BLaER1 treated with 17β-estradiol and CSF1 and Interleukin-3, amounts not matched to agents 10 nM and 100 nM (cell line): ENCODE measurements at regions not wholly inside any gene's neighbourhood (a gene's known extent, or its start where the extent isn't known, plus 50 kb on each side); places are given as distances from the start of the nearest gene placed in this dataset.
"Not testable (repeated sequence)": the region's sequence is repeated elsewhere in the genome, so short reads cannot be mapped to it uniquely, and the experiment has no call there.

Source experiments
- H3K27ac ChIP-seq, 11 experiments: shearing (Covaris generic); formaldehyde crosslinking; 2 replicates each; pipeline ENCODE4 v1.8.1; 2022
- H3K27me3 ChIP-seq, 11 experiments: shearing (Covaris generic); formaldehyde crosslinking; 2 replicates each; pipeline ENCODE4 v1.8.1; 2022
- H3K36me3 ChIP-seq, 11 experiments: shearing (Covaris generic); formaldehyde crosslinking; 2 replicates each; pipeline ENCODE4 v1.8.1; 2022
- H3K4me1 ChIP-seq, 10 experiments: shearing (Covaris generic); formaldehyde crosslinking; 2 replicates each; pipeline ENCODE4 v1.8.1; 2022
- H3K4me2 ChIP-seq, 11 experiments: shearing (Covaris generic); formaldehyde crosslinking; 2 replicates each; pipeline ENCODE4 v1.8.1; 2022
- H3K4me3 ChIP-seq, 10 experiments: shearing (Covaris generic); formaldehyde crosslinking; 2 replicates each; pipeline ENCODE4 v1.8.1; 2022
- H3K9ac ChIP-seq, 11 experiments: shearing (Covaris generic); formaldehyde crosslinking; 2 replicates each; pipeline ENCODE4 v1.8.1; 2022
- H3K9me3 ChIP-seq, 11 experiments: shearing (Covaris generic); formaldehyde crosslinking; replicated peaks in 1 of 11; 2 replicates each; pipeline ENCODE4 v1.8.1; 2022
- H4K20me1 ChIP-seq, 11 experiments: shearing (Covaris generic); formaldehyde crosslinking; 2 replicates each; pipeline ENCODE4 v1.8.1; 2022
- Cebpa-rat ChIP-seq, 11 experiments: shearing (Covaris generic); IDR thresholded peaks; 2 replicates each; pipeline ENCODE4 v1.8.1; 2022

DNA sequence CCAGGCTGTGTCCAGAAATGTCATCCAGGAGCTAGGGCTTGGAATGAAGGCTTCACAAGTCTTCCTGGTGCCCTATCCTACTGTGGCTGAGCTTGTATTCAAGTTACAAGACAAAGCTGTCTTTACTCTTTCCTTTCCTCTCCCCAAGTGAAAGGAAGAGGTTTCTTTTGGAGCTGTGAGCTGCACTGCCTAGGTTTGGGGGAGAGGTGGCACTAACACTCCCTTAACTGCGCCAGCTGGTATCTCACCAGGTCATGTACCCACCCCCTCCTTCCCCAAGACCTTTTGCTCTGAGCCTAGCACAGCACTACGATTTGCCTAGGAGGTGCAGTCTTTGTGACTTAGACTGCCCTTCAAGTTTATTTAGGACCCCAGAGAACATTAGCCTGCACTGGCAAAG is 2053.6 kb upstream of the PRR20A start:
- H4K20me1 ChIP-seq = no peaks in the 10 kb centered on the region
- no peaks in the 10 kb centered on the region for H3K27me3 ChIP-seq
- H3K36me3 ChIP-seq = no peaks in the 10 kb centered on the region
- peaks cover 0 to 2% (median 0%) of the 10 kb centered on the region in 10 experiments; a peak in 2 of 20 replicates for H3K4me1 ChIP-seq
- no peaks in the 10 kb centered on the region for H3K9me3 ChIP-seq
- no peak overlapping the region for H3K9ac ChIP-seq
- no peak overlapping the region for H3K4me3 ChIP-seq
- no peak overlapping the region for H3K27ac ChIP-seq
- TF ChIP-seq Cebpa-rat (IDR thresholded peaks at IDR 0.05) = no peak
- no peak overlapping the region for H3K4me2 ChIP-seq

DNA sequence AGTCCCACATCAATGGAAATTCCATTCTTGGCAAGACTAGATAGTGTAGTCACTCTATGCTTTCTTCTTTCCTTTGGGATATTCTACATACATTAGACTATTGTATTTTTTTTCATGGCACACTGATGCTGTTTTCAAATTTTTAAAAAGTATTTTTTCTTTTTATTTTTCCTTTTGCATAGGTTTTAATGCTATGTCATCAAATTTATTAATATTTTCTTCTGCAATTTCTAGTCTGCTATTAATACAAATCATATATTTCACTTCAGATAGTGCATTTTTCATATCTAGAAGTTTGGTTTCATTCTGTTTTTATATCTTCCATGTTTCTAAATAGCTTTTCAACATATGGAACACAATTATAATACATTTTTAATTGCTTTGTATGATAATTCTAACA is 2050.1 kb upstream of the PRR20A start:
- H3K27me3 ChIP-seq = no peaks in the 10 kb centered on the region
- H3K36me3 ChIP-seq = no peaks in the 10 kb centered on the region
- H3K27ac ChIP-seq = no peak overlapping the region
- TF ChIP-seq Cebpa-rat (IDR thresholded peaks at IDR 0.05) = no peak
- H4K20me1 ChIP-seq = no peaks in the 10 kb centered on the region
- H3K4me1 ChIP-seq = no peaks in the 10 kb centered on the region
- H3K9ac ChIP-seq = no peak overlapping the region
- H3K4me3 ChIP-seq = no peak overlapping the region
- no peaks in the 10 kb centered on the region for H3K9me3 ChIP-seq
- H3K4me2 ChIP-seq = no peak overlapping the region

DNA sequence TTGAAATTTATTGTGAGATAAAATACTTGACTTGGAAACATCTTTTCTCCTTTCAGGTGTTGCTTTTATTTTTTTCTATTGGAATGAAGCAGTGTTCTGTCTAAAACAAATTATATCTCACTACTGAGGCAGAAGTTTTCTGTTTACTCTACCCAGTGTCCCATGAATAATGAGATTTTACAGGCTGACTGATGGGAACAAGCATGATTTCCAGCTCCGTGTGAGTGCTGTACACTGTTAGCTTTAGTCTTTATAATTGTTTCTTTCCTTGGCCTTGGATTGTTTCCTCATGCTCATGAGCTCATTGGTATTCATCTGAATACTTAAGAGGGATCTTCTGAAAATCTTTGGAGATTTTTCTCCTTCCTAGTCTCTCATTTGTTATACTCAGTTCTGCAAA is 2049.5 kb upstream of the PRR20A start:
- Histone ChIP-seq H3K4me2 (no peak overlapping the region), H3K9ac (no peak overlapping the region), H3K27ac (no peak overlapping the region), H3K4me3 (no peak overlapping the region), H3K27me3 (no peaks in the 10 kb centered on the region), H3K4me1 (no peaks in the 10 kb centered on the region), H3K9me3 (no peaks in the 10 kb centered on the region), H3K36me3 (no peaks in the 10 kb centered on the region), H4K20me1 (no peaks in the 10 kb centered on the region)
- TF ChIP-seq Cebpa-rat (IDR thresholded peaks at IDR 0.05) = no peak

DNA sequence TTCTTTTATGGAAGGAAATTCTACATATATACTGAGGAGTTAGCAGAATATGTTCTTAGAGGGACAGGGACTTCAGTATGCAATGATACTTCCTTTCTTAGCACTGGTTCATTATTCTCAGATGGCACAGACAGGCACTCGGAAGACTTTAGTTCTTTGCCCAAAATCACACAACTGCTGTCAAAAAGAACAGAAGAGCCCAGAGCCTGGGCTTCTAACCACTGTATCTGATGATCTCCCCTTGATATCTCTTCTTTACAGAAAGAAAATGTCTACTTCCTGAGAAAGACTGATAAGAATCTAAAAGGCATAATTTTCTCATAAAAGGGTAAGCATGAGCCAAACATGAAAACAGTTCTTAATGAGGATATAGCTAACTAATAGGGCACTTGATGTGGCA is 2034.2 kb upstream of the PRR20A start:
- no peaks in the 10 kb centered on the region for H4K20me1 ChIP-seq
- no peak overlapping the region for H3K4me2 ChIP-seq
- H3K27ac ChIP-seq = no peak overlapping the region
- H3K4me3 ChIP-seq = no peak overlapping the region
- no peak overlapping the region for H3K9ac ChIP-seq
- H3K27me3 ChIP-seq = no peaks in the 10 kb centered on the region
- no peaks in the 10 kb centered on the region for H3K4me1 ChIP-seq
- H3K36me3 ChIP-seq = no peaks in the 10 kb centered on the region
- no peak for TF ChIP-seq Cebpa-rat (IDR thresholded peaks at IDR 0.05)
- H3K9me3 ChIP-seq = no peaks in the 10 kb centered on the region

DNA sequence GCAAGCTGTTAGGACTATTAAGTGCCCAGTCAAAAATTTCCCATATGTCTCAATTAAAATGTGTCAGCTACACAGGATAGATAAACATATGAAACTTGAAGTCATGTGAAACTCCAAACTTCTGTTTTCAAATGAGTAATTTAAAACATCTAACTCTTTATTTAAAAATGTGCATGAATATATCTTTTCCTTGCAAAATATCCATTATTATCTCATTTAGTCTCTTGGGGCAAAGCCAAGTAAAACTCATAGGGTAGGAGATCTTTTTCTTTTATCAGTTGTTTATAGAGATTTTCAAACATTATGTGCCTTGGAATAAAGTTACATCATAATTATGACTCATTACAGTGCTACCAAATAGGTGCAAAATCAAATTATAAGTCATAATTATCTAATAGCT is 2020.1 kb upstream of the PRR20A start:
- no peak overlapping the region for H3K27ac ChIP-seq
- no peaks in the 10 kb centered on the region for H3K27me3 ChIP-seq
- no peaks in the 10 kb centered on the region for H3K9me3 ChIP-seq
- no peaks in the 10 kb centered on the region for H3K4me1 ChIP-seq
- no peaks in the 10 kb centered on the region for H3K36me3 ChIP-seq
- TF ChIP-seq Cebpa-rat (IDR thresholded peaks at IDR 0.05) = no peak
- H3K4me2 ChIP-seq = no peak overlapping the region
- H4K20me1 ChIP-seq = no peaks in the 10 kb centered on the region
- H3K9ac ChIP-seq = no peak overlapping the region
- H3K4me3 ChIP-seq = no peak overlapping the region

DNA sequence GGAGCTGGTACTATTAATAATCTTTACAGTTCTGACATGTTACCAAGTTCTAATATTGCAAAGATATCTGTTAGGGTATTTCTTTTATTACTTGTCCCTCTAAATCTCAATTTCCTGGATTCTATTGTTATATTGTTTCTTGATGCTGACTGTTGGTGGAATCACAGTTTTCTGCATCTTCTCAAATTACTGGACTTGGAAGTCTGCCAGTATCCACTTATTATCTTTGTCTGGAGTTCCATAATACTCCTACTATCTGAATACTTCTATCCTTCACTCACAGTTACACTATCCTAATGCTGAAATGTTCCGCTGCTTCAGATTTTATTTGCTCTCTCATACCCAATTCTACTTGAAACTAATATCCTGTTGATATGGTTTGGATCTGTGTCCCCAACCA is 1985.7 kb upstream of the PRR20A start:
- Histone ChIP-seq H3K27ac (no peak overlapping the region), H3K4me3 (no peak overlapping the region), H4K20me1 (no peaks in the 10 kb centered on the region), H3K4me2 (no peak overlapping the region), H3K9ac (no peak overlapping the region), H3K4me1 (no peaks in the 10 kb centered on the region), H3K27me3 (no peaks in the 10 kb centered on the region), H3K36me3 (no peaks in the 10 kb centered on the region), H3K9me3 (peaks cover 0 to 5% (median 0%) of the 10 kb centered on the region in 11 experiments; a peak in 1 of 22 replicates)
- TF ChIP-seq Cebpa-rat (IDR thresholded peaks at IDR 0.05) = no peak

DNA sequence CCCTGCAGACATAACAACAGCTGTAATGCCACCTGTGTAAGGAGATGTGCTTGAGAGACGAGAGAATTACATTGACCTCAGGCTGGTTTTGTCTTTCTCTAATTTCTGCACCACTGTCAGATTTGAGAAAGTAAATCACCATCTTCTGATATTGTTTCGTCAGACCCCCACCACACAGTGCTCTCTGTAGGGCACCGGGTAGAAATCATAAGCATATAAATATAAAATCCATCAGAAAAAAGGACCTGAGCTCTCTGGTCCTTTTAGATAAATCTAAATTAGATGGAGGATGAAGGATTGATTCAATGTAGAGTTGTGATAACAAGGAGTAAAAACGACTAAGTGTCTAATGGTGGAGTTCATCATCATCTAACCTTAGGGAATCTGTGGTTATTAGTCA is 1981.0 kb upstream of the PRR20A start:
- peaks cover 0 to 5% (median 0%) of the 10 kb centered on the region in 11 experiments; a peak in 1 of 22 replicates for H3K9me3 ChIP-seq
- H3K4me2 ChIP-seq = no peak overlapping the region
- H3K27me3 ChIP-seq = no peaks in the 10 kb centered on the region
- no peaks in the 10 kb centered on the region for H3K4me1 ChIP-seq
- TF ChIP-seq Cebpa-rat (IDR thresholded peaks at IDR 0.05) = no peak
- H4K20me1 ChIP-seq = no peaks in the 10 kb centered on the region
- H3K4me3 ChIP-seq = no peak overlapping the region
- no peak overlapping the region for H3K9ac ChIP-seq
- no peaks in the 10 kb centered on the region for H3K36me3 ChIP-seq
- H3K27ac ChIP-seq = no peak overlapping the region

DNA sequence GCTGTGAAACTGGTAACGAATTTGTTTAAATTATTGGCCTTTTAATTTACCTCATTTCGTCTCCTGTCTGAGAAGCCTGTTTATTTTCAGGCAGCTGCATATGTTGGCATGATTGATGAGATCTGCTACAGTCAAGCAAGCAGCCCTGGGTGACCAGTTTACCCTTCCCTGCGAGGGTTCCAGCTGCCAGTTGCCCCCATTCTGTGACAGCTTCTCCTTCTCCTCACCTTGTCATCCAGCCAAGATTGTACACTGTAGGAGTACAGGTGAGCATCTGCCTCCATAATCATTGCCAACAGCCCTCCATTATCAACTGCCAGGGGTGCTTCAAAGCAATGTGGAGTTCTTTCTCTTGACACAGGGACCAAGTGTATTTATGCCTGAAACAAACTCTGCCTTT is 1979.9 kb upstream of the PRR20A start:
- no peak overlapping the region for H3K9ac ChIP-seq
- H3K27ac ChIP-seq = no peak overlapping the region
- peaks cover 0 to 5% (median 0%) of the 10 kb centered on the region in 11 experiments; a peak in 1 of 22 replicates for H3K9me3 ChIP-seq
- TF ChIP-seq Cebpa-rat (IDR thresholded peaks at IDR 0.05) = no peak
- H3K4me1 ChIP-seq = no peaks in the 10 kb centered on the region
- H3K36me3 ChIP-seq = no peaks in the 10 kb centered on the region
- no peak overlapping the region for H3K4me3 ChIP-seq
- no peak overlapping the region for H3K4me2 ChIP-seq
- H3K27me3 ChIP-seq = no peaks in the 10 kb centered on the region
- H4K20me1 ChIP-seq = no peaks in the 10 kb centered on the region

DNA sequence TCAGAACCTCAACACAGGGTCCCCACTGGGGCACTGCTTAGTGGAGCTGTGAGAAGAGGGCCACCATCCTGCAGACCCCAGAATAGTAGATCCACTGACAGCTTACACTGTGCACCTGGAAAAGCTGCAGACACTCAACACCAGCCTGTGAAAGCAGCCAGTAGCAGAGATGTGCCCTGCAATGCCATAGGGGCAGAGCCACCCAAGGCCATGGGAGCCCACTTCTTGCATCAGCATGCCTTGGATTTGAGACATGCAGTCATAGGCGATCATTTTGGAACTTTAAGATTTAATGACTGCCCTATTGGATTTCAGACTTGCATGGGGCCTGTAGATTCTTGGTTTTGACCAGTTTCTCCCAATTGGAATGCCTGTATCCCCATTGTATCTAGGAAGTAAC is 1962.1 kb upstream of the PRR20A start:
- not testable (repeated sequence) for H3K36me3 ChIP-seq, H3K4me1 ChIP-seq, H4K20me1 ChIP-seq, H3K9ac ChIP-seq, H3K4me3 ChIP-seq, H3K27me3 ChIP-seq, H3K27ac ChIP-seq, H3K4me2 ChIP-seq
- H3K9me3 ChIP-seq = peaks cover 8 to 24% (median 12%) of the 10 kb centered on the region in 11 experiments; a peak in 18 of 22 replicates

DNA sequence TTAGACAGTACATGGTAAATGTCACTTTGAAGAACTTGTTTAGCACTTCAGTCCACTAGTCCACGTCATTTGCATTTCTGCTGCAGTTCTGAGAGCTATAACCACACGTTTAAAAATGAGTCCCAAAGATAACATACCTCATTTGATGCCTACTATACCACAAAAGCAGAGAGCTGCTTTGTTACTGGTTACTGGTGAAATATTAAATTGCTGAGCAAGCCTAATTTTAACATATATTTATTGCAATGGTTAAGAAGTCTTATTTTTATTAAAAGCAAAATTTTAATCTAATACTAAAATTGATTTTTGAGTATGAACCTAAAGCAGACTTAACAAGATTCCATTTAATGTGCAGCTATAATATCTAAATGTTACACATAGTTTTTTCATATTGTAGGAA is 1949.7 kb upstream of the PRR20A start:
- TF ChIP-seq Cebpa-rat (IDR thresholded peaks at IDR 0.05) = no peak
- no peaks in the 10 kb centered on the region for H4K20me1 ChIP-seq

DNA sequence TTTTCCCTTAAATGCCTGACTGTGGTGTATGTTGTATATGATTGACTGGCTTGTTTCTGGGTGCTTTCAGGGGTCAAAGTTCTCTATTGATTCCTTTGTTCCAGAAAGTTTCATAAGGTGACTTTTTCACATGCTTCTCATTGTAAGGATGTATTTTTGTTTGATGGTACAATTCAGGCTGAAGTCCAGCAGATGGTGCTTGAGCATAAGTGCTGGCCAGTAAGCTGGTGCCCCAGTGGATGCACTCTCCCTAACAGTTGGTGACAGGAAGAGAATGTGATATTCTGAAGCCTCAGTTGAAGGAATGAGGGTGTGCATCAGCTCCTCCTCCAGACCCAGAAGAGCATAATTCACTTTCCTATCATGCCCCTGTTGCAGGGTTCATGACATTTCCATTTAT is 1941.6 kb upstream of the PRR20A start:
- no peaks in the 10 kb centered on the region; a peak in 1 of 22 replicates for H3K9me3 ChIP-seq
- H3K27me3 ChIP-seq = no peaks in the 10 kb centered on the region
- H4K20me1 ChIP-seq = no peaks in the 10 kb centered on the region
- no peak overlapping the region for H3K4me3 ChIP-seq
- H3K4me1 ChIP-seq = peaks cover 0 to 7% (median 0%) of the 10 kb centered on the region in 10 experiments; a peak in 2 of 20 replicates
- no peak overlapping the region for H3K4me2 ChIP-seq
- H3K9ac ChIP-seq = no peak overlapping the region
- H3K36me3 ChIP-seq = no peaks in the 10 kb centered on the region
- no peak overlapping the region for H3K27ac ChIP-seq
- no peak for TF ChIP-seq Cebpa-rat (IDR thresholded peaks at IDR 0.05)

More for the DNA sequence above, 1949.7 kb upstream of the PRR20A start:
- Histone ChIP-seq H3K4me1 (no peaks in the 10 kb centered on the region), H3K9ac (no peak overlapping the region), H3K4me2 (no peak overlapping the region), H3K36me3 (no peaks in the 10 kb centered on the region), H3K9me3 (no peaks in the 10 kb centered on the region), H3K4me3 (no peak overlapping the region), H3K27me3 (no peaks in the 10 kb centered on the region), H3K27ac (no peak overlapping the region)
